Endothelial cell of umbilical vein (primary cell): ENCODE measurements at regions not wholly inside any gene's neighbourhood (a gene's known extent, or its start where the extent isn't known, plus 50 kb on each side); places are given as distances from the start of the nearest gene placed in this dataset.

Experiments used
- BruUV-seq: library from RNA; stranded (reverse); fragments of 400-500 nt; replicated peaks from 2 replicates; lab custom pipeline; 2021; lab: Mats Ljungman, UMichigan
- CTCF ChIA-PET: fragments of 300-600, 350-600 bp; sonication (Branson Sonifier 250); formaldehyde crosslinking; loops from one replicate; lab custom pipeline; 2021; ENCODE audit warnings: antibody characterized with exemption, inconsistent platforms; lab: Charles Lee
- POLR2A ChIA-PET: fragments of 300-600, 350-600 bp; sonication (Branson Sonifier 250); formaldehyde crosslinking; loops from one replicate; lab custom pipeline; 2021; ENCODE audit warnings: antibody characterized with exemption, inconsistent platforms; lab: Charles Lee
- DNase-seq: peaks from one replicate; pipeline ENCODE4 v3.0.0-alpha.2; 2011; ENCODE audit warnings: low read depth, low spot score
- FAIRE-seq: peaks from 2 replicates; lab custom pipeline; 2011; peaks lifted over from hg19 to GRCh38; lab: Jason Lieb, UNC
- H2AFZ ChIP-seq: 2 replicates; pipeline ENCODE4 v1.6.0; 2012; ENCODE audit warnings: low read depth, low read length, control low read depth, inconsistent platforms
- H3K27ac ChIP-seq: 2 replicates; pipeline ENCODE4 v1.5.1; 2011; ENCODE audit warnings: low read depth, mild to moderate bottlenecking, control low read depth, low read length, moderate library complexity; ENCODE audit not compliant: insufficient read depth
- H3K27me3 ChIP-seq, 2 experiments: 2 replicates each; pipeline versions ENCODE4 v1.6.0 to v1.6.1; 2011; ENCODE audit warnings: low read length in 2 of 2, mixed read lengths in 1 of 2; ENCODE audit not compliant: control insufficient read depth in 2 of 2, insufficient read depth in 2 of 2
- H3K36me3 ChIP-seq, 2 experiments: 2 replicates in 1 of 2; 3 replicates in 1 of 2; pipeline ENCODE4 v1.5.1; 2011; ENCODE audit warnings: low read length in 2 of 2, mild to moderate bottlenecking in 1 of 2, moderate library complexity in 1 of 2; ENCODE audit not compliant: control insufficient read depth in 2 of 2, insufficient read depth in 2 of 2; ENCODE audit errors: extremely low read depth in 1 of 2
- H3K4me1 ChIP-seq: 3 replicates; pipeline ENCODE4 v1.5.1; 2011; ENCODE audit warnings: mild to moderate bottlenecking, low read length; ENCODE audit not compliant: control insufficient read depth, insufficient read depth; ENCODE audit errors: extremely low read depth
- H3K4me2 ChIP-seq: 2 replicates; pipeline ENCODE4 v1.6.1; 2011; ENCODE audit warnings: low read length, control low read depth, mixed read lengths; ENCODE audit not compliant: insufficient read depth
- H3K4me3 ChIP-seq, 3 experiments: fragments of 200-600 bp in 1 of 3; sonication (generic), shearing (Covaris generic) in 1 of 3; replicated peaks in 1 of 3; 2 replicates each; pipeline ENCODE4 v1.5.1; 2011 to 2016; ENCODE audit warnings: control low read depth in 3 of 3, low read length in 3 of 3, mild to moderate bottlenecking in 2 of 3, inconsistent platforms in 1 of 3, low read depth in 1 of 3, moderate library complexity in 1 of 3; ENCODE audit not compliant: insufficient read depth in 1 of 3
- H3K79me2 ChIP-seq: 2 replicates; pipeline ENCODE4 v1.6.0; 2012; ENCODE audit warnings: low read length, inconsistent platforms; ENCODE audit not compliant: control insufficient read depth, insufficient read depth
- H3K9ac ChIP-seq: replicated peaks from 2 replicates; pipeline ENCODE3; 2011; ENCODE audit warnings: low read length, control low read depth; ENCODE audit not compliant: insufficient read depth; ENCODE audit errors: extremely low read depth
- H3K9me1 ChIP-seq: replicated peaks from 3 replicates; pipeline ENCODE4 v1.6.0; 2011; ENCODE audit warnings: mild to moderate bottlenecking, low read length; ENCODE audit not compliant: control insufficient read depth, insufficient read depth; ENCODE audit errors: extremely low read depth
- H3K9me3 ChIP-seq: replicated peaks from 2 replicates; pipeline ENCODE4 v1.5.1; 2012; ENCODE audit warnings: low read length, inconsistent platforms; ENCODE audit not compliant: control insufficient read depth, insufficient read depth
- H4K20me1 ChIP-seq: replicated peaks from 2 replicates; pipeline ENCODE3; 2011; ENCODE audit warnings: mild to moderate bottlenecking, low read length; ENCODE audit not compliant: control insufficient read depth, insufficient read depth; ENCODE audit errors: extremely low read depth
- EZH2 ChIP-seq: IDR thresholded peaks from 2 replicates; pipeline ENCODE4 v1.6.1; 2012; ENCODE audit warnings: borderline replicate concordance, low read depth, mild to moderate bottlenecking, moderate library complexity, low read length, inconsistent platforms; ENCODE audit not compliant: severe bottlenecking
- FOS ChIP-seq: IDR thresholded peaks from 2 replicates; pipeline ENCODE4 v1.6.1; 2011; ENCODE audit warnings: mild to moderate bottlenecking, low read length, moderate library complexity, borderline replicate concordance; ENCODE audit not compliant: insufficient read depth
- GATA2 ChIP-seq: IDR thresholded peaks from 2 replicates; pipeline ENCODE4 v1.7.0; 2011; ENCODE audit warnings: low read depth, mild to moderate bottlenecking, moderate library complexity, mixed read lengths, low read length; ENCODE audit not compliant: insufficient read length, insufficient read depth
- JUN ChIP-seq: IDR thresholded peaks from 2 replicates; pipeline ENCODE4 v1.6.1; 2011; ENCODE audit warnings: borderline replicate concordance, low read depth; ENCODE audit not compliant: insufficient read length, insufficient read depth
- MYC ChIP-seq: IDR thresholded peaks from one replicate; pipeline ENCODE4 v1.6.1; 2011; ENCODE audit warnings: mild to moderate bottlenecking, low read depth, low read length
- POLR2A ChIP-seq: IDR thresholded peaks from 2 replicates; pipeline ENCODE4 v1.6.1; 2012; ENCODE audit warnings: low read depth, mild to moderate bottlenecking, control low read depth, low read length
- POLR2AphosphoS5 ChIP-seq: IDR thresholded peaks from 2 replicates; pipeline ENCODE4 v1.6.1; 2012; ENCODE audit warnings: low read depth, mild to moderate bottlenecking, control low read depth, low read length, moderate library complexity; ENCODE audit not compliant: insufficient read depth
- dilution Hi-C: fragments of 300-500 bp; cut with MboI; formaldehyde crosslinking; loops from one replicate; pipeline ENCODE4 v1.15.0; 2019; ENCODE audit warnings: low sequenced_read_pairs; ENCODE audit not compliant: extremely low pct_ligation_motif_present
- intact Hi-C: fragments of 100-400 bp; cut with micrococcal nuclease; formaldehyde crosslinking; loops from one replicate; pipeline ENCODE4 v1.10.0; 2022
- TF ChIP-seq, protein P1 (sequence below), 2 donors: IDR thresholded peaks; 1 replicate in 1 of 2; 2 replicates in 1 of 2; pipeline ENCODE4 v1.5.1; 2011; ENCODE audit warnings: low read length in 2 of 2, mild to moderate bottlenecking in 2 of 2, moderate library complexity in 2 of 2, control low read depth in 1 of 2, inconsistent platforms in 1 of 2, low read depth in 1 of 2; ENCODE audit not compliant: insufficient read depth in 1 of 2; ENCODE audit errors: extremely low read depth in 1 of 2
- TF ChIP-seq, protein P2 (sequence below): IDR thresholded peaks from 2 replicates; pipeline ENCODE4 v1.6.1; 2011; ENCODE audit not compliant: insufficient read depth, insufficient read length

DNA sequence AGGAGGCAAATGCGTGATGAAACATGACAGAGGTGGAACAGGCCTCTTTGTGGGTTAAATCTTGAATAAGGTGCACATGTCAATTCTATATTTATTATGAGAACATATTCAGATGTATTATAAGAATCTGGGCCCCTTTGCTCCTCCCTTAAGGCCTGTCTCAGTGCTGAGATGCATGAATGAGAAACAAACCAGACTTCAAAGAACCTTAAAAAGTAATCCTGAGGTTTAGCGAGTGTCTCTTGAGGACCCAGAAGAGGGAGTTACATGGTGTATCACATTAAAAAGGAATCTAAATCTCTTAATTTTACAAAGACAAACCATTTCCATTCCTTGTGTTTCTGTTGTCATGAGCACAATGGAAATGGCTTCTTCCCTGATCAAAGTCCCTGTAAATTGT is 170.9 kb upstream of the TBC1D5 start:
- no peaks in the 10 kb centered on the region for H3K36me3 ChIP-seq
- dilution Hi-C loops, result no loop called here
- intact Hi-C loops, result no loop called here
- no peak overlapping the region for H2AFZ ChIP-seq
- TF ChIP-seq POLR2A, result no peak
- TF ChIP-seq, protein P1, sequence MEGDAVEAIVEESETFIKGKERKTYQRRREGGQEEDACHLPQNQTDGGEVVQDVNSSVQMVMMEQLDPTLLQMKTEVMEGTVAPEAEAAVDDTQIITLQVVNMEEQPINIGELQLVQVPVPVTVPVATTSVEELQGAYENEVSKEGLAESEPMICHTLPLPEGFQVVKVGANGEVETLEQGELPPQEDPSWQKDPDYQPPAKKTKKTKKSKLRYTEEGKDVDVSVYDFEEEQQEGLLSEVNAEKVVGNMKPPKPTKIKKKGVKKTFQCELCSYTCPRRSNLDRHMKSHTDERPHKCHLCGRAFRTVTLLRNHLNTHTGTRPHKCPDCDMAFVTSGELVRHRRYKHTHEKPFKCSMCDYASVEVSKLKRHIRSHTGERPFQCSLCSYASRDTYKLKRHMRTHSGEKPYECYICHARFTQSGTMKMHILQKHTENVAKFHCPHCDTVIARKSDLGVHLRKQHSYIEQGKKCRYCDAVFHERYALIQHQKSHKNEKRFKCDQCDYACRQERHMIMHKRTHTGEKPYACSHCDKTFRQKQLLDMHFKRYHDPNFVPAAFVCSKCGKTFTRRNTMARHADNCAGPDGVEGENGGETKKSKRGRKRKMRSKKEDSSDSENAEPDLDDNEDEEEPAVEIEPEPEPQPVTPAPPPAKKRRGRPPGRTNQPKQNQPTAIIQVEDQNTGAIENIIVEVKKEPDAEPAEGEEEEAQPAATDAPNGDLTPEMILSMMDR (IDR thresholded peaks at IDR 0.05; ENCODE audit: extremely low read depth in 1 of 2, insufficient read depth in 1 of 2, low read depth in 1 of 2, low read length in 2 of 2), result no peak
- TF ChIP-seq GATA2, result no peak
- no peak for TF ChIP-seq POLR2AphosphoS5
- no peak for TF ChIP-seq JUN
- TF ChIP-seq, protein P2, sequence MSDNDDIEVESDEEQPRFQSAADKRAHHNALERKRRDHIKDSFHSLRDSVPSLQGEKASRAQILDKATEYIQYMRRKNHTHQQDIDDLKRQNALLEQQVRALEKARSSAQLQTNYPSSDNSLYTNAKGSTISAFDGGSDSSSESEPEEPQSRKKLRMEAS, result no peak
- TF ChIP-seq EZH2, result no peak
- no peak for TF ChIP-seq MYC
- TF ChIP-seq FOS, result no peak
- H3K9ac ChIP-seq, result no peak overlapping the region
- H3K9me1 ChIP-seq, result no peaks in the 10 kb centered on the region
- no peaks in the 10 kb centered on the region for H3K79me2 ChIP-seq
- no TSS peak for BruUV-seq
- FAIRE-seq, result no peak
- H3K4me3 ChIP-seq, result no peak overlapping the region
- no peak for DNase-seq
- no peaks in the 10 kb centered on the region for H4K20me1 ChIP-seq
- no peak overlapping the region for H3K4me2 ChIP-seq
- H3K9me3 ChIP-seq, result no peaks in the 10 kb centered on the region
- no peak overlapping the region for H3K27ac ChIP-seq
- POLR2A ChIA-PET, result no interaction called here
- no peaks in the 10 kb centered on the region for H3K27me3 ChIP-seq
- no peaks in the 10 kb centered on the region for H3K4me1 ChIP-seq
- CTCF ChIA-PET, result no interaction called here
